Activated B cell treated with CpG ODN at 0.5 μM for 24 hours (primary cell): ENCODE measurements at regions not wholly inside any gene's neighbourhood (a gene's known extent, or its start where the extent isn't known, plus 50 kb on each side); places are given as distances from the start of the nearest gene placed in this dataset.

Source experiments
- ATAC-seq: fragments of 200-7000 bp; cut with Tn5 transposase; one replicate; pipeline ENCODE4 v1.10.0; 2021; ENCODE audit warnings: low read depth, mild to moderate bottlenecking, moderate library complexity
- CTCF ChIA-PET: fragments of 350-600 bp; sonication (Branson Sonifier 250); formaldehyde crosslinking; loops from one replicate; lab custom pipeline; 2021; ENCODE audit warnings: antibody characterized with exemption; lab: Charles Lee
- POLR2A ChIA-PET: fragments of 350-600 bp; sonication (Branson Sonifier 250); formaldehyde crosslinking; loops from one replicate; lab custom pipeline; 2021; ENCODE audit warnings: antibody characterized with exemption; lab: Charles Lee
- DNase-seq: peaks from one replicate; pipeline ENCODE4 v3.0.0; 2022
- H3K27ac Mint-ChIP-seq: one replicate; pipeline ENCODE4 v1.8.0; 2020; ENCODE audit warnings: mixed read lengths
- H3K27me3 Mint-ChIP-seq: one replicate; pipeline ENCODE4 v1.8.0; 2021; ENCODE audit warnings: mixed read lengths
- H3K36me3 Mint-ChIP-seq: one replicate; pipeline ENCODE4 v1.8.0; 2021; ENCODE audit warnings: low read depth, mixed read lengths
- H3K4me1 Mint-ChIP-seq: one replicate; pipeline ENCODE4 v1.8.0; 2021; ENCODE audit warnings: mixed read lengths
- H3K4me3 Mint-ChIP-seq: one replicate; pipeline ENCODE4 v1.8.0; 2020; ENCODE audit warnings: mild to moderate bottlenecking, mixed read lengths
- H3K9me3 Mint-ChIP-seq: one replicate; pipeline ENCODE4 v1.8.0; 2020; ENCODE audit warnings: mixed read lengths
- CTCF ChIP-seq: fragments of 200-600 bp; IDR thresholded peaks from one replicate; pipeline ENCODE4 v1.8.0; 2022; ENCODE audit warnings: antibody characterized with exemption, mild to moderate bottlenecking
- intact Hi-C: fragments of 100-400 bp; cut with micrococcal nuclease; formaldehyde crosslinking; loops from one replicate; pipeline ENCODE4 v1.15.1; 2024

- Mint-ChIP-seq H3K9me3 (no peaks in the 10 kb centered on the region), H3K36me3 (no peaks in the 10 kb centered on the region), H3K4me1 (no peaks in the 10 kb centered on the region), H3K27me3 (no peaks in the 10 kb centered on the region), H3K4me3 (no peak overlapping the region), H3K27ac (no peak overlapping the region)
- TF ChIP-seq CTCF, result no peak
- DNase-seq, result no peak
- ChIA-PET POLR2A (no interaction called here), CTCF (no interaction called here)
- ATAC-seq, result no peak
- intact Hi-C loops, result no loop called here
Measured at GRCh38 chr12:58761308-58761707, 159.0 kb downstream of the LRIG3 start.

- no peak overlapping the region for H3K4me3 Mint-ChIP-seq
- intact Hi-C loops, result no loop called here
- no peak for ATAC-seq
- H3K4me1 Mint-ChIP-seq, result no peaks in the 10 kb centered on the region
- no peaks in the 10 kb centered on the region for H3K36me3 Mint-ChIP-seq
- POLR2A ChIA-PET, result no interaction called here
- TF ChIP-seq CTCF, result no peak
- no peak for DNase-seq
- H3K27me3 Mint-ChIP-seq, result no peaks in the 10 kb centered on the region
- H3K27ac Mint-ChIP-seq, result no peak overlapping the region
- CTCF ChIA-PET, result no interaction called here
- H3K9me3 Mint-ChIP-seq, result peaks cover 6% of the 10 kb centered on the region
Measured at GRCh38 chr12:58764100-58764953, 156.0 kb downstream of the LRIG3 start.

- Mint-ChIP-seq H3K4me1 (no peaks in the 10 kb centered on the region), H3K27me3 (no peaks in the 10 kb centered on the region), H3K9me3 (peaks cover 6% of the 10 kb centered on the region), H3K4me3 (no peak overlapping the region), H3K36me3 (no peaks in the 10 kb centered on the region), H3K27ac (no peak overlapping the region)
- ATAC-seq (no peak), DNase-seq (no peak)
- ChIA-PET CTCF (no interaction called here), POLR2A (no interaction called here)
- TF ChIP-seq CTCF, result no peak
- intact Hi-C loops, result no loop called here
Measured at GRCh38 chr12:58765076-58765475, 155.2 kb downstream of the LRIG3 start.

GRCh38 chr12:58765653-58766512 lies 154.4 kb downstream of the LRIG3 start:
- ChIA-PET POLR2A (no interaction called here), CTCF (no interaction called here)
- DNase-seq, result no peak
- no peak for TF ChIP-seq CTCF
- intact Hi-C loops, result no loop called here
- Mint-ChIP-seq H3K9me3 (peaks cover 6% of the 10 kb centered on the region), H3K27me3 (no peaks in the 10 kb centered on the region), H3K36me3 (no peaks in the 10 kb centered on the region), H3K4me1 (no peaks in the 10 kb centered on the region), H3K27ac (no peak overlapping the region), H3K4me3 (no peak overlapping the region)
- no peak for ATAC-seq

- no peak overlapping the region for H3K27ac Mint-ChIP-seq
- H3K36me3 Mint-ChIP-seq, result no peaks in the 10 kb centered on the region
- TF ChIP-seq CTCF, result no peak
- ChIA-PET POLR2A (no interaction called here), CTCF (no interaction called here)
- no peak overlapping the region for H3K4me3 Mint-ChIP-seq
- ATAC-seq, result no peak
- DNase-seq, result no peak
- H3K9me3 Mint-ChIP-seq, result peaks cover 8% of the 10 kb centered on the region
- intact Hi-C loops, result no loop called here
- no peaks in the 10 kb centered on the region for H3K4me1 Mint-ChIP-seq
- H3K27me3 Mint-ChIP-seq, result no peaks in the 10 kb centered on the region
Measured at GRCh38 chr12:58766513-58766870, 153.8 kb downstream of the LRIG3 start.
